SK-N-MC (cell line): ENCODE measurements at regions not wholly inside any gene's neighbourhood (a gene's known extent, or its start where the extent isn't known, plus 50 kb on each side); places are given as distances from the start of the nearest gene placed in this dataset.

Source experiments
- EZH2 ChIP-seq: fragments of 200-600 bp; sonication (generic); IDR thresholded peaks from one replicate; pipeline ENCODE4 v1.6.1; 2017; ENCODE audit warnings: antibody characterized with exemption
- POLR2AphosphoS5 ChIP-seq: IDR thresholded peaks from 2 replicates; pipeline ENCODE4 v1.6.1; 2012; ENCODE audit warnings: mild to moderate bottlenecking, low read depth, low read length, borderline replicate concordance

- TF ChIP-seq POLR2AphosphoS5 (no peak), EZH2 (no peak)
Observed at GRCh38 chr11:116414357-116414880, 358.4 kb downstream of the BUD13 start.
